ENCODE measurements at regions not wholly inside any gene's neighbourhood (a gene's known extent, or its start where the extent isn't known, plus 50 kb on each side); places are given as distances from the start of the nearest gene placed in this dataset.
"Not testable (repeated sequence)": the region's sequence is repeated elsewhere in the genome, so short reads cannot be mapped to it uniquely, and the experiment has no call there.

GRCh38 chr2:18046558-18047212 is 168.2 kb downstream of the KCNS3 start:
- Histone ChIP-seq H3K36me3 (ENCODE audit: insufficient read depth, low read length) (no peaks in the 10 kb centered on the region), H3K9ac (ENCODE audit: insufficient read length) (no peak overlapping the region), H3K9me3 (ENCODE audit: low read depth, low read length) (no peaks in the 10 kb centered on the region), H3K27ac (no peak overlapping the region), H3K4me3 (no peak overlapping the region)
- no peak for TF ChIP-seq FOXP2 (optimal IDR thresholded peaks at IDR 0.05; ENCODE audit: control extremely low read depth, extremely low read length, insufficient read depth)
- TF ChIP-seq POLR2AphosphoS5 (IDR thresholded peaks at IDR 0.05; ENCODE audit: borderline replicate concordance, low read depth, low read length): no peak
- TF ChIP-seq EZH2 (IDR thresholded peaks at IDR 0.05): no peak
- DNase-seq (ENCODE audit: low read depth, low spot score): no peak

- H3K36me3 ChIP-seq (ENCODE audit: insufficient read depth, low read length): no peaks in the 10 kb centered on the region
- H3K4me3 ChIP-seq: no peak overlapping the region
- no peak for DNase-seq (ENCODE audit: low read depth, low spot score)
- TF ChIP-seq POLR2AphosphoS5 (IDR thresholded peaks at IDR 0.05; ENCODE audit: borderline replicate concordance, low read depth, low read length): no peak
- no peak for TF ChIP-seq EZH2 (IDR thresholded peaks at IDR 0.05)
- no peak for TF ChIP-seq FOXP2 (optimal IDR thresholded peaks at IDR 0.05; ENCODE audit: control extremely low read depth, extremely low read length, insufficient read depth)
- H3K9ac ChIP-seq (ENCODE audit: insufficient read length): no peak overlapping the region
- H3K9me3 ChIP-seq (ENCODE audit: low read depth, low read length): no peaks in the 10 kb centered on the region
- no peak overlapping the region for H3K27ac ChIP-seq
These were observed 167.6 kb downstream of the KCNS3 start for GRCh38 chr2:18046017-18046416.

- no peak overlapping the region for H3K4me3 ChIP-seq
- H3K9me3 ChIP-seq (ENCODE audit: low read depth, low read length): no peaks in the 10 kb centered on the region
- no peak for DNase-seq (ENCODE audit: low read depth, low spot score)
- no peak overlapping the region for H3K27ac ChIP-seq
- no peak overlapping the region for H3K9ac ChIP-seq (ENCODE audit: insufficient read length)
- H3K36me3 ChIP-seq (ENCODE audit: insufficient read depth, low read length): no peaks in the 10 kb centered on the region
- TF ChIP-seq EZH2 (IDR thresholded peaks at IDR 0.05) (no peak), POLR2AphosphoS5 (IDR thresholded peaks at IDR 0.05; ENCODE audit: borderline replicate concordance, low read depth, low read length) (no peak), FOXP2 (optimal IDR thresholded peaks at IDR 0.05; ENCODE audit: control extremely low read depth, extremely low read length, insufficient read depth) (no peak)
These were observed 166.8 kb downstream of the KCNS3 start for GRCh38 chr2:18045230-18045629.

- not testable (repeated sequence) for H3K9ac ChIP-seq (ENCODE audit: insufficient read length); H3K9me3 ChIP-seq (ENCODE audit: low read depth, low read length); H3K4me3 ChIP-seq; H3K27ac ChIP-seq; H3K36me3 ChIP-seq (ENCODE audit: insufficient read depth, low read length); DNase-seq (ENCODE audit: low read depth, low spot score)
These were observed 138.9 kb downstream of the KCNS3 start for GRCh38 chr2:18017381-18017780.

- DNase-seq (ENCODE audit: low read depth, low spot score): no peak
- Histone ChIP-seq H3K9me3 (ENCODE audit: low read depth, low read length) (no peaks in the 10 kb centered on the region), H3K36me3 (ENCODE audit: insufficient read depth, low read length) (no peaks in the 10 kb centered on the region), H3K9ac (ENCODE audit: insufficient read length) (no peak overlapping the region), H3K4me3 (no peak overlapping the region), H3K27ac (no peak overlapping the region)
- TF ChIP-seq FOXP2 (optimal IDR thresholded peaks at IDR 0.05; ENCODE audit: control extremely low read depth, extremely low read length, insufficient read depth): no peak
- TF ChIP-seq POLR2AphosphoS5 (IDR thresholded peaks at IDR 0.05; ENCODE audit: borderline replicate concordance, low read depth, low read length): no peak
These were observed 131.4 kb downstream of the KCNS3 start for GRCh38 chr2:18009891-18010290.

- no peak overlapping the region for H3K4me3 ChIP-seq
- no peak overlapping the region for H3K9ac ChIP-seq (ENCODE audit: insufficient read length)
- TF ChIP-seq EZH2 (IDR thresholded peaks at IDR 0.05): no peak
- TF ChIP-seq POLR2AphosphoS5 (IDR thresholded peaks at IDR 0.05; ENCODE audit: borderline replicate concordance, low read depth, low read length): no peak
- no peak for TF ChIP-seq FOXP2 (optimal IDR thresholded peaks at IDR 0.05; ENCODE audit: control extremely low read depth, extremely low read length, insufficient read depth)
- no peak for DNase-seq (ENCODE audit: low read depth, low spot score)
- no peaks in the 10 kb centered on the region for H3K36me3 ChIP-seq (ENCODE audit: insufficient read depth, low read length)
- no peak overlapping the region for H3K27ac ChIP-seq
- H3K9me3 ChIP-seq (ENCODE audit: low read depth, low read length): no peaks in the 10 kb centered on the region
These were observed 126.9 kb downstream of the KCNS3 start for GRCh38 chr2:18005411-18005810.

- Histone ChIP-seq H3K4me3 (no peak overlapping the region), H3K9me3 (ENCODE audit: low read depth, low read length) (no peaks in the 10 kb centered on the region), H3K36me3 (ENCODE audit: insufficient read depth, low read length) (no peaks in the 10 kb centered on the region), H3K9ac (ENCODE audit: insufficient read length) (no peak overlapping the region), H3K27ac (no peak overlapping the region)
- no peak for TF ChIP-seq EZH2 (IDR thresholded peaks at IDR 0.05)
- TF ChIP-seq POLR2AphosphoS5 (IDR thresholded peaks at IDR 0.05; ENCODE audit: borderline replicate concordance, low read depth, low read length): no peak
- no peak for TF ChIP-seq FOXP2 (optimal IDR thresholded peaks at IDR 0.05; ENCODE audit: control extremely low read depth, extremely low read length, insufficient read depth)
- DNase-seq (ENCODE audit: low read depth, low spot score): no peak
These were observed 123.2 kb downstream of the KCNS3 start for GRCh38 chr2:18001671-18002070.

- no peak overlapping the region for H3K27ac ChIP-seq
- no peak for TF ChIP-seq FOXP2 (optimal IDR thresholded peaks at IDR 0.05; ENCODE audit: control extremely low read depth, extremely low read length, insufficient read depth)
- TF ChIP-seq EZH2 (IDR thresholded peaks at IDR 0.05): no peak
- TF ChIP-seq POLR2AphosphoS5 (IDR thresholded peaks at IDR 0.05; ENCODE audit: borderline replicate concordance, low read depth, low read length): no peak
- no peaks in the 10 kb centered on the region for H3K9me3 ChIP-seq (ENCODE audit: low read depth, low read length)
- DNase-seq (ENCODE audit: low read depth, low spot score): no peak
- H3K4me3 ChIP-seq: no peak overlapping the region
- H3K9ac ChIP-seq (ENCODE audit: insufficient read length): no peak overlapping the region
- H3K36me3 ChIP-seq (ENCODE audit: insufficient read depth, low read length): no peaks in the 10 kb centered on the region
These were observed 118.5 kb downstream of the KCNS3 start for GRCh38 chr2:17996978-17997377.

GRCh38 chr2:17995593-17995992 is 117.1 kb downstream of the KCNS3 start:
- no peaks in the 10 kb centered on the region for H3K36me3 ChIP-seq (ENCODE audit: insufficient read depth, low read length)
- no peak overlapping the region for H3K27ac ChIP-seq
- H3K9ac ChIP-seq (ENCODE audit: insufficient read length): no peak overlapping the region
- TF ChIP-seq POLR2AphosphoS5 (IDR thresholded peaks at IDR 0.05; ENCODE audit: borderline replicate concordance, low read depth, low read length) (no peak), EZH2 (IDR thresholded peaks at IDR 0.05) (no peak), FOXP2 (optimal IDR thresholded peaks at IDR 0.05; ENCODE audit: control extremely low read depth, extremely low read length, insufficient read depth) (no peak)
- no peak overlapping the region for H3K4me3 ChIP-seq
- no peaks in the 10 kb centered on the region for H3K9me3 ChIP-seq (ENCODE audit: low read depth, low read length)
- DNase-seq (ENCODE audit: low read depth, low spot score): no peak

Measured in SK-N-MC (cell line).